ENCODE measurements at regions not wholly inside any gene's neighbourhood (a gene's known extent, or its start where the extent isn't known, plus 50 kb on each side); places are given as distances from the start of the nearest gene placed in this dataset.

DNA sequence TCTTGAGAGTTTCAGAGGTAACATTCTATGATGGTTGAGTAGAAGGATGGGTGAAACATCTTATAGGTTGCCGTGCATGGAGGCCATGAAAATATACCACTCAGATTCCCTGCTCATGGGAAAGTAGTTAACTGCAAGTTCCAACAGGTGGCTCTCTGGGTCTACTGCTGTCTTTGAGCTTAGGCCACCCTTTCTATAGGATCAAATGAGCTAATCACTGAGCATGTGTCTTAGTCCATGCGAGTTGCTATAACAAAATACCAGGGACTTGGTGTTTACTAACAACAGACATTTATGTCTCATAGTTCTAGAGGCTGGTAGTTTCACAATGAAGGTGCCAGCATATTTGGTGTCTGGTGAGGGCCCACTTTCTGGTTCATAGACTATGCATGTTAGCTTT, 144.8 kb upstream of the UNC5C start:
- Histone ChIP-seq H3K4me1 (ENCODE audit: control insufficient read depth in 2 of 2, insufficient read depth in 2 of 2, low read length in 2 of 2) (no peaks in the 10 kb centered on the region), H3K27ac (ENCODE audit: low read depth in 1 of 2, low read length in 1 of 2) (no peak overlapping the region), H3K4me3 (ENCODE audit: low read length in 2 of 2) (no peak overlapping the region), H3K9me3 (ENCODE audit: control insufficient read depth in 2 of 2, insufficient read depth in 1 of 2, low read length in 1 of 2) (no peaks in the 10 kb centered on the region), H3K27me3 (ENCODE audit: control insufficient read depth in 2 of 2, insufficient read depth in 1 of 2, low read length in 1 of 2) (no peaks in the 10 kb centered on the region), H3K36me3 (ENCODE audit: control insufficient read depth in 2 of 2, insufficient read depth in 2 of 2, low read length in 1 of 2) (no peaks in the 10 kb centered on the region)
- peak in 3 of 9 donors; percentile 1 to 4 (median 1) for DNase-seq (ENCODE audit: low read depth in 6 of 9, low spot score in 9 of 9)
- WGBS: 50% methylated on average over 2 of the region's 2 CpGs

DNA sequence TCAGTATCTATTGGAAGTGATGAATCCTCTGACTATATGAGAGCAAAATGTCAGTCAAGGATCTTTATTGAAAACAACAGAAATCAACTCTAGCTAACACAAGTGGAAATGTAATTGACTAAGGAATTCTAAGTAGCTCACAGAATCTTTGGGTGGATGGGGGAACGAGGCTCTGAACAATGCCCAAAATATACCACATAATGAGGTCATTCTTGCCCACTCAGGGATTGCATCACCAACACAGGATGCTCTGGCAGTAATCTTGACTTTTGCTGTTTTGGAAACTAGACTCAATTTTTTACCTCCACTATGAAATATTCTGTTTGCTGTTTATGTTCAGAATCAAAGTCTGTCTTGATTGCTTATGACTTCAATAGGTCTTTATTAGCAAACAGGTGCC, 127.4 kb upstream of the UNC5C start:
- H3K4me3 ChIP-seq (ENCODE audit: low read length in 2 of 2): no peak overlapping the region
- WGBS: 84% methylated on average over 1 of the region's 1 CpG
- no peaks in the 10 kb centered on the region for H3K9me3 ChIP-seq (ENCODE audit: control insufficient read depth in 2 of 2, insufficient read depth in 1 of 2, low read length in 1 of 2)
- no peaks in the 10 kb centered on the region for H3K36me3 ChIP-seq (ENCODE audit: control insufficient read depth in 2 of 2, insufficient read depth in 2 of 2, low read length in 1 of 2)
- no peak for DNase-seq (ENCODE audit: low read depth in 6 of 9, low spot score in 9 of 9)
- no peaks in the 10 kb centered on the region for H3K4me1 ChIP-seq (ENCODE audit: control insufficient read depth in 2 of 2, insufficient read depth in 2 of 2, low read length in 2 of 2)
- H3K27me3 ChIP-seq (ENCODE audit: control insufficient read depth in 2 of 2, insufficient read depth in 1 of 2, low read length in 1 of 2): no peaks in the 10 kb centered on the region
- no peak overlapping the region for H3K27ac ChIP-seq (ENCODE audit: low read depth in 1 of 2, low read length in 1 of 2)

DNA sequence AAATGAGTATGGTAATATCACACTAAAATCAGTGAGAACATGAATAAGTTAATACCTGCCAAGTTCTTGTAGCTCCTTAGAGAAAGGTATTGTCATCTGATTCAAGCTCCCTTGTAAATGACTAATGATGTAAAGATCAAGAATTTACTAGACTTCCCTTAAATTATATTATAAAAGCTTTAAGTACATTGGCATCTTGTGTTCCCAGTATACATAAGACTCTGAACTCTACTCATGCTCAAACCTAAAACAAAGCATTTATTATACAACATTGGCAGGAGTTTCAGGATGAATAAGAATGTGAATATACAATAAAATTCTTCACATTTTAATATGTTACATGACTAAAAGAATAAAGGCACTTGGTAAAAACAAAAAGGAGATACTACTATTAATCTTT, 126.8 kb upstream of the UNC5C start:
- Histone ChIP-seq H3K27ac (ENCODE audit: low read depth in 1 of 2, low read length in 1 of 2) (no peak overlapping the region), H3K4me1 (ENCODE audit: control insufficient read depth in 2 of 2, insufficient read depth in 2 of 2, low read length in 2 of 2) (no peaks in the 10 kb centered on the region), H3K9me3 (ENCODE audit: control insufficient read depth in 2 of 2, insufficient read depth in 1 of 2, low read length in 1 of 2) (no peaks in the 10 kb centered on the region), H3K36me3 (ENCODE audit: control insufficient read depth in 2 of 2, insufficient read depth in 2 of 2, low read length in 1 of 2) (no peaks in the 10 kb centered on the region), H3K4me3 (ENCODE audit: low read length in 2 of 2) (no peak overlapping the region), H3K27me3 (ENCODE audit: control insufficient read depth in 2 of 2, insufficient read depth in 1 of 2, low read length in 1 of 2) (no peaks in the 10 kb centered on the region)
- no peak for DNase-seq (ENCODE audit: low read depth in 6 of 9, low spot score in 9 of 9)

DNA sequence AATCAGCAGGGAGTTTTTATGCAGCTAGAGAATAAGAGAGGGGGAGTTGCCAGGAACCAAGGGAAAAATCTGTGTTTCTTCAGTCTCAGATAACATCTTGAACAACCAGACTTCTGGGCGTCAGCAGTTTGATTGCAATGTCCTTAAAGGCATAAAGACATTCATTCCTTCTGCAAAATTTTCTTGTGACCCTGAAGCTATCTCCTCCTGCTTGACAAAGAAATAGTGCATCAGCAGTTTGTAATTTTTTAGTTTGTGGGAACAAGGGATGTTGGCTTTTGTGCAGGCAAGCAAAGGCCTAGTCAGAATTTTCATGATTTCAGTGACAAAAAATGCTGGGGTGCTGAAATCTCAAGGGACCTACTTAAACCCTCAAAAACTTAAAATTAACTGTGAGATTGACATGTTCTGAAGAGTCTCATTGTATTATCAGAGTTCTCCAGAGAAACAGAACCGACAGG, 125.8 kb upstream of the UNC5C start:
- Histone ChIP-seq H3K27ac (ENCODE audit: low read depth in 1 of 2, low read length in 1 of 2) (no peak overlapping the region), H3K4me3 (ENCODE audit: low read length in 2 of 2) (no peak overlapping the region), H3K36me3 (ENCODE audit: control insufficient read depth in 2 of 2, insufficient read depth in 2 of 2, low read length in 1 of 2) (no peaks in the 10 kb centered on the region), H3K4me1 (ENCODE audit: control insufficient read depth in 2 of 2, insufficient read depth in 2 of 2, low read length in 2 of 2) (no peaks in the 10 kb centered on the region), H3K27me3 (ENCODE audit: control insufficient read depth in 2 of 2, insufficient read depth in 1 of 2, low read length in 1 of 2) (no peaks in the 10 kb centered on the region), H3K9me3 (ENCODE audit: control insufficient read depth in 2 of 2, insufficient read depth in 1 of 2, low read length in 1 of 2) (no peaks in the 10 kb centered on the region)
- DNase-seq (ENCODE audit: low read depth in 6 of 9, low spot score in 9 of 9): no peak
- WGBS: 90% methylated on average over 2 of the region's 2 CpGs

DNA sequence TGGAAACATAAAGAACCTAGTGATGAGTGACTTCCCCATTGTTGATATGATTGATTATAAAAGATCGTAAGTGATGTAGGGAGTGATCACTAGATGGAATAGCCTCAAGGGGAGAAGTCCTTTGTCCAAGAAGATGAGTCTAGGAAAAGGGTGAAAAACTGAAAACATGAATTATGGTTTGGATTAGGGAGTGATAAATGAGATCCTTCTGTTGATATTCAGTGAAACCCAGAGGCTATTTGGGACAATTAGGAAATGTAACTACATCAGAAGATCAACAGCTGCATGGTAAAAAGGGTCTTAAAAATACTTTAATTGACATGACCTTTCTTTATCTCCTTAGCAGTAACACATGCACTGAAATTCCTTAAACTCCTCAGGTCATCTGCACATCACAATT, 124.0 kb upstream of the UNC5C start:
- H3K4me3 ChIP-seq (ENCODE audit: low read length in 2 of 2): no peak overlapping the region
- 93% methylated on average over 1 of the region's 1 CpG for WGBS
- H3K4me1 ChIP-seq (ENCODE audit: control insufficient read depth in 2 of 2, insufficient read depth in 2 of 2, low read length in 2 of 2): no peaks in the 10 kb centered on the region
- no peak for DNase-seq (ENCODE audit: low read depth in 6 of 9, low spot score in 9 of 9)
- H3K27ac ChIP-seq (ENCODE audit: low read depth in 1 of 2, low read length in 1 of 2): no peak overlapping the region
- no peaks in the 10 kb centered on the region for H3K27me3 ChIP-seq (ENCODE audit: control insufficient read depth in 2 of 2, insufficient read depth in 1 of 2, low read length in 1 of 2)
- H3K9me3 ChIP-seq (ENCODE audit: control insufficient read depth in 2 of 2, insufficient read depth in 1 of 2, low read length in 1 of 2): no peaks in the 10 kb centered on the region
- H3K36me3 ChIP-seq (ENCODE audit: control insufficient read depth in 2 of 2, insufficient read depth in 2 of 2, low read length in 1 of 2): no peaks in the 10 kb centered on the region

GRCh38 chr4:95660719-95661118, 111.9 kb upstream of the UNC5C start:
- WGBS: 90% methylated on average over 3 of the region's 3 CpGs
- H3K36me3 ChIP-seq (ENCODE audit: control insufficient read depth in 2 of 2, insufficient read depth in 2 of 2, low read length in 1 of 2): no peaks in the 10 kb centered on the region
- no peaks in the 10 kb centered on the region for H3K4me1 ChIP-seq (ENCODE audit: control insufficient read depth in 2 of 2, insufficient read depth in 2 of 2, low read length in 2 of 2)
- no peak overlapping the region for H3K27ac ChIP-seq (ENCODE audit: low read depth in 1 of 2, low read length in 1 of 2)
- H3K9me3 ChIP-seq (ENCODE audit: control insufficient read depth in 2 of 2, insufficient read depth in 1 of 2, low read length in 1 of 2): no peaks in the 10 kb centered on the region
- no peak overlapping the region for H3K4me3 ChIP-seq (ENCODE audit: low read length in 2 of 2)
- no peaks in the 10 kb centered on the region for H3K27me3 ChIP-seq (ENCODE audit: control insufficient read depth in 2 of 2, insufficient read depth in 1 of 2, low read length in 1 of 2)
- no peak for DNase-seq (ENCODE audit: low read depth in 6 of 9, low spot score in 9 of 9)

DNA sequence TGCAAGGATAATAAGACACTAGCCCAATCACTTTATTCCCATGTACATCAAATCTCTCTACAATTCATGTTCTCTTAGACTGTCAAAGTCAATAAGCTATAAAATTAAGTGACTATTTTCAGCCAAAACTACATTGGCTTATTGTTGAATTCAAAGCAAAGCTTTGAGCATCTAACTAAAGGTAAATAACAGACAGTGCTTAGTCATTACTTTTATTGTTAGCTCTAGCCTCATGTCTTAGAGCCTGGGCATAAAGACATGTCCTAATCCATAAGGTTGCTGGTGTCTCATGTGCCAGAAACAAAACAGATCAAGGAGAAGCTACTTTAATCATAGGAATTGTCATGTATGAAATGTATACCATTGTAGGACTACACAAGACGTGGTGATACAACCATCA, 103.1 kb upstream of the UNC5C start:
- H3K27ac ChIP-seq (ENCODE audit: low read depth in 1 of 2, low read length in 1 of 2): no peak overlapping the region
- no peaks in the 10 kb centered on the region for H3K27me3 ChIP-seq (ENCODE audit: control insufficient read depth in 2 of 2, insufficient read depth in 1 of 2, low read length in 1 of 2)
- no peaks in the 10 kb centered on the region for H3K36me3 ChIP-seq (ENCODE audit: control insufficient read depth in 2 of 2, insufficient read depth in 2 of 2, low read length in 1 of 2)
- WGBS: 94% methylated on average over 1 of the region's 1 CpG
- H3K4me3 ChIP-seq (ENCODE audit: low read length in 2 of 2): no peak overlapping the region
- no peaks in the 10 kb centered on the region for H3K4me1 ChIP-seq (ENCODE audit: control insufficient read depth in 2 of 2, insufficient read depth in 2 of 2, low read length in 2 of 2)
- H3K9me3 ChIP-seq (ENCODE audit: control insufficient read depth in 2 of 2, insufficient read depth in 1 of 2, low read length in 1 of 2): no peaks in the 10 kb centered on the region
- no peak for DNase-seq (ENCODE audit: low read depth in 6 of 9, low spot score in 9 of 9)

DNA sequence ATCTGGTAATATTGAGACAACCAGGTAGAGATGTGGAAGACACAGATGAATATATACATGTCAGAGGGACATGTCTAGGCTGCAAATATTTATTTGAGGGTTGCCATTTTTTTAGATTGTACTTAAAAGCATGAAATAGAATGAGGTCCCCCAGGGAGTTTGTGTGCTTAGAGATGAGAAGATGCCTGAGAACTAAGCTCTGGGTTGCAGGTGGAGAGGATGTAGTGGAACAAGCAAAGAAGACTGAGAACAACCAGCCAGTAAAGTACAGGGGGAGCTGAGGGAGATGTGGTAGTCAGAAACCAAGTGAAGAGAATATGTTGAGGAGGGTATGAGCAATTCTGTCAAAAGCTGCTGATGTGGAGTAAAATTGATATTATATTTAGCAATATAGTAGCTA, 95.6 kb upstream of the UNC5C start:
- H3K36me3 ChIP-seq (ENCODE audit: control insufficient read depth in 2 of 2, insufficient read depth in 2 of 2, low read length in 1 of 2): no peaks in the 10 kb centered on the region

GRCh38 chr4:95643627-95644026, 94.9 kb upstream of the UNC5C start:
- H3K36me3 ChIP-seq (ENCODE audit: control insufficient read depth in 2 of 2, insufficient read depth in 2 of 2, low read length in 1 of 2): no peaks in the 10 kb centered on the region
- H3K27ac ChIP-seq (ENCODE audit: low read depth in 1 of 2, low read length in 1 of 2): no peak overlapping the region
- WGBS: 17% methylated on average over 1 of the region's 1 CpG
- no peak overlapping the region for H3K4me3 ChIP-seq (ENCODE audit: low read length in 2 of 2)
- no peaks in the 10 kb centered on the region for H3K4me1 ChIP-seq (ENCODE audit: control insufficient read depth in 2 of 2, insufficient read depth in 2 of 2, low read length in 2 of 2)
- H3K27me3 ChIP-seq (ENCODE audit: control insufficient read depth in 2 of 2, insufficient read depth in 1 of 2, low read length in 1 of 2): no peaks in the 10 kb centered on the region
- DNase-seq (ENCODE audit: low read depth in 6 of 9, low spot score in 9 of 9): no peak
- no peaks in the 10 kb centered on the region for H3K9me3 ChIP-seq (ENCODE audit: control insufficient read depth in 2 of 2, insufficient read depth in 1 of 2, low read length in 1 of 2)

More for the DNA sequence above, 95.6 kb upstream of the UNC5C start:
- Histone ChIP-seq H3K27me3 (ENCODE audit: control insufficient read depth in 2 of 2, insufficient read depth in 1 of 2, low read length in 1 of 2) (no peaks in the 10 kb centered on the region), H3K27ac (ENCODE audit: low read depth in 1 of 2, low read length in 1 of 2) (no peak overlapping the region), H3K9me3 (ENCODE audit: control insufficient read depth in 2 of 2, insufficient read depth in 1 of 2, low read length in 1 of 2) (no peaks in the 10 kb centered on the region), H3K4me1 (ENCODE audit: control insufficient read depth in 2 of 2, insufficient read depth in 2 of 2, low read length in 2 of 2) (no peaks in the 10 kb centered on the region), H3K4me3 (ENCODE audit: low read length in 2 of 2) (no peak overlapping the region)
- no peak for DNase-seq (ENCODE audit: low read depth in 6 of 9, low spot score in 9 of 9)

- no peaks in the 10 kb centered on the region for H3K4me1 ChIP-seq (ENCODE audit: control insufficient read depth in 2 of 2, insufficient read depth in 2 of 2, low read length in 2 of 2)
- H3K27me3 ChIP-seq (ENCODE audit: control insufficient read depth in 2 of 2, insufficient read depth in 1 of 2, low read length in 1 of 2): no peaks in the 10 kb centered on the region
- no peak for DNase-seq (ENCODE audit: low read depth in 6 of 9, low spot score in 9 of 9)
- 98% methylated on average over 7 of the region's 7 CpGs for WGBS
- no peak overlapping the region for H3K27ac ChIP-seq (ENCODE audit: low read depth in 1 of 2, low read length in 1 of 2)
- H3K36me3 ChIP-seq (ENCODE audit: control insufficient read depth in 2 of 2, insufficient read depth in 2 of 2, low read length in 1 of 2): no peaks in the 10 kb centered on the region
- no peaks in the 10 kb centered on the region for H3K9me3 ChIP-seq (ENCODE audit: control insufficient read depth in 2 of 2, insufficient read depth in 1 of 2, low read length in 1 of 2)
- no peak overlapping the region for H3K4me3 ChIP-seq (ENCODE audit: low read length in 2 of 2)
Observed at GRCh38 chr4:95641571-95641970, 92.8 kb upstream of the UNC5C start.
